NT2/D1 (cell line): ENCODE measurements at regions not wholly inside any gene's neighbourhood (a gene's known extent, or its start where the extent isn't known, plus 50 kb on each side); places are given as distances from the start of the nearest gene placed in this dataset.

ENCODE experiments used
- SUZ12 ChIP-seq: IDR thresholded peaks from 2 replicates; pipeline ENCODE4 v1.6.1; 2011; ENCODE audit not compliant: insufficient read length, insufficient read depth; ENCODE audit errors: extremely low read depth
- YY1 ChIP-seq: IDR thresholded peaks from 2 replicates; pipeline ENCODE4 v1.6.1; 2011; ENCODE audit not compliant: insufficient read length, insufficient read depth

DNA sequence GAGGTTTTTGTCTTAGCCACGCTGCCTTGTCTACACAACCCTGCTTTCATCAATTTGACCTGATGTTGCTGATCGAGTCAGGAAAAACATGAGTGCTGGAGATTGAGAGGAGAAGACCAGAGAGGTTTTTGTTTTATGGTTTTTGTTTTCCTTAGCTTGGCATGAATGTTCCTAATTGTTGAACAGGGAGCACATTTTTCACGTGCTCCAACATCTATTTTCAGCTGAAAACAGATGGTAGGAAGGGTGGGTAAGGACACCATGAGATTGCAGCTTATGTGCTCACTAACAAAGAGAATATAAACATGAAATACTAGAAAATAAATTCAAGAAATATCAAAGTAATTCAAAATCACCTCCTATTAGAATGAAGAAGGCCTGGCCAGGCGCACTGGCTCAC is 79.9 kb upstream of the LMCD1 start:
- TF ChIP-seq YY1 (no peak), SUZ12 (no peak)
